ENCODE measurements at regions not wholly inside any gene's neighbourhood (a gene's known extent, or its start where the extent isn't known, plus 50 kb on each side); places are given as distances from the start of the nearest gene placed in this dataset.

- Histone ChIP-seq H3K4me3 (ENCODE audit: low read depth, low read length) (no peak overlapping the region), H3K27me3 (ENCODE audit: control insufficient read depth, insufficient read depth, low read length) (no peaks in the 10 kb centered on the region), H3K36me3 (ENCODE audit: control insufficient read depth, insufficient read depth, low read length) (no peaks in the 10 kb centered on the region)
- no peak for TF ChIP-seq CTCF (IDR thresholded peaks at IDR 0.05; ENCODE audit: insufficient read depth, low read length, poor library complexity, severe bottlenecking)
- DNase-seq (ENCODE audit: low read depth): no peak
These were observed 389.1 kb upstream of the WWC1 start for GRCh38 chr5:167902298-167902697.

DNA sequence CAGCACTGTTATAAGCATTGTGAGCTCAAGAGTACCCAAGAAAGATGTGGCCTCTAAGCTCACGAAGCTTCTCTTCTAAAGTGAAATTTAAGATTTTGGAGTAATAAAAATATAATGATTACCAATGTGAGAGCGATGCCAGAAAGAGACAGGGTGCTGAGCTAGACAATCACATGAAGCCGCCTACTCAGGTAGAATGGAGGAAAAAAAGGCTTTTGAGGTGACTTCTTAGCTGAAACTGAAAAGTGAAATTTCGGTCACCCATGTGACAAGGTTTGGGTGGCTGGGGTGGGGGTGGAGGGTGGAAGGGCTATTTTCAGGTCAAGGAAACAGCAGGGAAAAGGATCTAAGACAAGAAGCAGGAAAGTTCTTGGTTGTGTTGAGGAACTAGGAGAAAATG is 388.2 kb upstream of the WWC1 start:
- H3K4me3 ChIP-seq (ENCODE audit: low read depth, low read length): no peak overlapping the region
- TF ChIP-seq CTCF (IDR thresholded peaks at IDR 0.05; ENCODE audit: insufficient read depth, low read length, poor library complexity, severe bottlenecking): no peak
- H3K27me3 ChIP-seq (ENCODE audit: control insufficient read depth, insufficient read depth, low read length): no peaks in the 10 kb centered on the region
- no peaks in the 10 kb centered on the region for H3K36me3 ChIP-seq (ENCODE audit: control insufficient read depth, insufficient read depth, low read length)
- no peak for DNase-seq (ENCODE audit: low read depth)

GRCh38 chr5:167903659-167904058 is 387.8 kb upstream of the WWC1 start:
- H3K27me3 ChIP-seq (ENCODE audit: control insufficient read depth, insufficient read depth, low read length): no peaks in the 10 kb centered on the region
- no peaks in the 10 kb centered on the region for H3K36me3 ChIP-seq (ENCODE audit: control insufficient read depth, insufficient read depth, low read length)
- DNase-seq (ENCODE audit: low read depth): no peak
- no peak for TF ChIP-seq CTCF (IDR thresholded peaks at IDR 0.05; ENCODE audit: insufficient read depth, low read length, poor library complexity, severe bottlenecking)
- H3K4me3 ChIP-seq (ENCODE audit: low read depth, low read length): no peak overlapping the region

GRCh38 chr5:167905919-167906853 is 385.3 kb upstream of the WWC1 start:
- Histone ChIP-seq H3K36me3 (ENCODE audit: control insufficient read depth, insufficient read depth, low read length) (no peaks in the 10 kb centered on the region), H3K27me3 (ENCODE audit: control insufficient read depth, insufficient read depth, low read length) (no peaks in the 10 kb centered on the region)

DNA sequence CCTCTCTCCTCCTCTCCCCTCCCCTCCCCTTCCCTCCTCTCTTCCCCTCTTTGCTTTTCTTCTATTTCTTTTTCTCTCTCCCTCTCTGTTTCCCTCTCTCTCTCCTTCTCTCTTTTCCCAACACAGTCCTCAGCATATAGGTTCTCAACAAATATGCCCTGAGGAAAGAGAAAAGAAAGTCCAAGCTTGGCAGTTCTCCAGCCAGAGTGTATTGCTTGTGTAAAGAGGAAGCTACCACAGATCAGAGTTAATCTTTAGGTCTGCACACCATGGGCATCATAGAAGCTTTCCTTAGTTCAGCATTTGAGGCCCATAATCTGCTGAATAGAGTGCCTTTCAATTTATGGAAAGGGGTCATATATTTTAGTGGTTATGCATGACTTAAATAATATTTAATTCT is 382.8 kb upstream of the WWC1 start:
- no peaks in the 10 kb centered on the region for H3K27me3 ChIP-seq (ENCODE audit: control insufficient read depth, insufficient read depth, low read length)
- no peaks in the 10 kb centered on the region for H3K36me3 ChIP-seq (ENCODE audit: control insufficient read depth, insufficient read depth, low read length)
- TF ChIP-seq CTCF (IDR thresholded peaks at IDR 0.05; ENCODE audit: insufficient read depth, low read length, poor library complexity, severe bottlenecking): no peak
- DNase-seq (ENCODE audit: low read depth): no peak
- no peak overlapping the region for H3K4me3 ChIP-seq (ENCODE audit: low read depth, low read length)

More at GRCh38 chr5:167905919-167906853, 385.3 kb upstream of the WWC1 start:
- DNase-seq (ENCODE audit: low read depth): no peak
- no peak for TF ChIP-seq CTCF (IDR thresholded peaks at IDR 0.05; ENCODE audit: insufficient read depth, low read length, poor library complexity, severe bottlenecking)
- no peak overlapping the region for H3K4me3 ChIP-seq (ENCODE audit: low read depth, low read length)

All from kidney epithelial cell (primary cell).